ENCODE measurements at regions not wholly inside any gene's neighbourhood (a gene's known extent, or its start where the extent isn't known, plus 50 kb on each side); places are given as distances from the start of the nearest gene placed in this dataset.

DNA sequence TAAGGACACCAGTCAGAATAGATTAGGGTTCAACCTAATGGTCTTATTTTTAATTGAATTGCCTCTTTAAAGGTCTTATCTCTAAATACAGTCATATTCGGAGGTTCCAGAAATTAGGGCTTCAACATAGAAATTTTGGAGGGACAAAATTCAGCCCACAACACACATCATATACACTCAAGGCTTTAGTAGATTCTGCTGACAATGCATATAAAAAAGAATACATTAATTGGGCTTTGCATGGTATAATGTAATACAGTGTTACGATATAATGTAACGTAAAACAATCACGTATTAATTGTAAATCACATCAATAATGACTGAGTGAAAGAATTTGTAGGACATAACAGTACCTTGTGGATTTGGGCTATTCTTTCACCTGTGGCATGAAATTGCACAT is 787.8 kb downstream of the STIM2 start:
- no peaks in the 10 kb centered on the region for H3K36me3 ChIP-seq
- H3K4me3 ChIP-seq: no peak overlapping the region
- intact Hi-C loops (cut with DNase I; ENCODE audit: low total_unique reads): no loop called here
- no peaks in the 10 kb centered on the region for H3K9me3 ChIP-seq
- DNase-seq (ENCODE audit: low spot score in 2 of 2): no peak
- no peak for TF ChIP-seq POLR2AphosphoS5 (IDR thresholded peaks at IDR 0.05)
- TF ChIP-seq, protein P1, sequence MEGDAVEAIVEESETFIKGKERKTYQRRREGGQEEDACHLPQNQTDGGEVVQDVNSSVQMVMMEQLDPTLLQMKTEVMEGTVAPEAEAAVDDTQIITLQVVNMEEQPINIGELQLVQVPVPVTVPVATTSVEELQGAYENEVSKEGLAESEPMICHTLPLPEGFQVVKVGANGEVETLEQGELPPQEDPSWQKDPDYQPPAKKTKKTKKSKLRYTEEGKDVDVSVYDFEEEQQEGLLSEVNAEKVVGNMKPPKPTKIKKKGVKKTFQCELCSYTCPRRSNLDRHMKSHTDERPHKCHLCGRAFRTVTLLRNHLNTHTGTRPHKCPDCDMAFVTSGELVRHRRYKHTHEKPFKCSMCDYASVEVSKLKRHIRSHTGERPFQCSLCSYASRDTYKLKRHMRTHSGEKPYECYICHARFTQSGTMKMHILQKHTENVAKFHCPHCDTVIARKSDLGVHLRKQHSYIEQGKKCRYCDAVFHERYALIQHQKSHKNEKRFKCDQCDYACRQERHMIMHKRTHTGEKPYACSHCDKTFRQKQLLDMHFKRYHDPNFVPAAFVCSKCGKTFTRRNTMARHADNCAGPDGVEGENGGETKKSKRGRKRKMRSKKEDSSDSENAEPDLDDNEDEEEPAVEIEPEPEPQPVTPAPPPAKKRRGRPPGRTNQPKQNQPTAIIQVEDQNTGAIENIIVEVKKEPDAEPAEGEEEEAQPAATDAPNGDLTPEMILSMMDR (IDR thresholded peaks at IDR 0.05): no peak
- TF ChIP-seq POLR2A (IDR thresholded peaks at IDR 0.05): no peak
- H3K4me1 ChIP-seq: no peaks in the 10 kb centered on the region
- H3K27me3 ChIP-seq: no peaks in the 10 kb centered on the region
- no peak overlapping the region for H3K27ac ChIP-seq

DNA sequence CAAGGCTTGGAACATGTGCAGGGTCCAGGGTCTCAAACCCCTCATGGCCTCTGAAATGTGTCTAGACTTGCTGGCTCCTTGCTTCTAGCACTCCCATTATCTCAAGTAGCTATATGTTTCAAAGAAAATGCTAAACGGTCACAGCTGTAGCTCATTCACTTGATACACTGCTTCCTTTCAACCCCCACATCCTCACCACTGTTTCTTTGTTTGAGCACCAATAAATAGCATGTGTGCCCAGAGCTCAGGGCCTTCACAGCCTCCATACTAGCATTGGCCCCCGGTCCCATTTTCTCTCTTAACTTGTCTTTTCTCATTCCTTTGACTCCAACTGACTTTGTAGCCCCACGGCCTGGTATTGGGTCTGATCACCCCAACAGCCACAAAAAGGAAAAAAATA is 801.8 kb downstream of the STIM2 start:
- H3K27ac ChIP-seq: no peak overlapping the region
- H3K9me3 ChIP-seq: no peaks in the 10 kb centered on the region
- H3K4me3 ChIP-seq: no peak overlapping the region
- no peaks in the 10 kb centered on the region for H3K4me1 ChIP-seq
- no peaks in the 10 kb centered on the region for H3K36me3 ChIP-seq
- TF ChIP-seq POLR2AphosphoS5 (IDR thresholded peaks at IDR 0.05) (no peak), POLR2A (IDR thresholded peaks at IDR 0.05) (no peak)
- TF ChIP-seq, protein P1 (IDR thresholded peaks at IDR 0.05): no peak
- no peaks in the 10 kb centered on the region for H3K27me3 ChIP-seq
- no peak for DNase-seq (ENCODE audit: low spot score in 2 of 2)
- intact Hi-C loops (cut with DNase I; ENCODE audit: low total_unique reads): no loop called here

DNA sequence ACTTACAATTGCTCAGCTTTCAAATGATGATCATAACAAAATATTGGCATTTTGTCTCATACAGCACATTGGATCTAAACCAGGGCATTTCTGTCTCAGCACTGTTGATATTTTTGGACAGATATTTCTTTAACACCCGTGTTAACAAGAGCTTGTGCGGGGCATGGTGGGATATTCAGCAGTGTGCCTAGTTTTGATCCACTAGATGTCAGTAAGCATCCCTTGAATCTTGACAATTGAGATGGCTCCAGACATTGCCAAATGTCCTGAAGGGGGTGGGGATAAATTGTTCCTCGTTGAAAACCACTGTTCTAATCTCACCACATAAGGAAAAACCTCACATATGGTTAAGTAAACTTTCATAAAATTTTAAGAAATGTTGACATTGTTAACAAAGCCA is 806.3 kb downstream of the STIM2 start:
- Histone ChIP-seq H3K27ac (no peak overlapping the region), H3K36me3 (no peaks in the 10 kb centered on the region), H3K4me1 (no peaks in the 10 kb centered on the region), H3K4me3 (no peak overlapping the region), H3K27me3 (no peaks in the 10 kb centered on the region), H3K9me3 (no peaks in the 10 kb centered on the region)
- DNase-seq (ENCODE audit: low spot score in 2 of 2): no peak
- TF ChIP-seq POLR2AphosphoS5 (IDR thresholded peaks at IDR 0.05) (no peak), POLR2A (IDR thresholded peaks at IDR 0.05) (no peak)
- TF ChIP-seq, protein P1 (IDR thresholded peaks at IDR 0.05): no peak
- intact Hi-C loops (cut with DNase I; ENCODE audit: low total_unique reads): no loop called here

DNA sequence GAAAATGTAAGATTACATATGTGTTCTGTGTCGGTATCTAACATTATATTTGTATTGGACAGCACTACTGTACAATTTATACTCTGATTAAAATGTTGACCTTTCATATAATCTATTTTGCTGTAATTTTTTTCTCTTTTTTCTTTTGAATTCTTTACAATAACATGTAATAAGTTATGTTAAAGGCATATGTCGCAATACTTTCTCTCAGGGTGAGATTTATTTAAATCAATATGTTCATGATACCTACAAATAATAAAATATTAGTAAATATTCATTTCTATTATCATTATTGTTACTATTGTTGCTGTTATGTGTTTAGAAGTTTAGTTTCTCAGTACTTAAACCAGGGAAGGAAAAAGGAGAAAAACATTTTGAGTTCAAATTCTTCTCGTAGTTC is 807.4 kb downstream of the STIM2 start:
- Histone ChIP-seq H3K4me3 (no peak overlapping the region), H3K9me3 (no peaks in the 10 kb centered on the region), H3K4me1 (no peaks in the 10 kb centered on the region), H3K27ac (no peak overlapping the region), H3K27me3 (no peaks in the 10 kb centered on the region), H3K36me3 (no peaks in the 10 kb centered on the region)
- TF ChIP-seq POLR2A (IDR thresholded peaks at IDR 0.05) (no peak), POLR2AphosphoS5 (IDR thresholded peaks at IDR 0.05) (no peak)
- TF ChIP-seq, protein P1 (IDR thresholded peaks at IDR 0.05): no peak
- no peak for DNase-seq (ENCODE audit: low spot score in 2 of 2)
- intact Hi-C loops (cut with DNase I; ENCODE audit: low total_unique reads): no loop called here

DNA sequence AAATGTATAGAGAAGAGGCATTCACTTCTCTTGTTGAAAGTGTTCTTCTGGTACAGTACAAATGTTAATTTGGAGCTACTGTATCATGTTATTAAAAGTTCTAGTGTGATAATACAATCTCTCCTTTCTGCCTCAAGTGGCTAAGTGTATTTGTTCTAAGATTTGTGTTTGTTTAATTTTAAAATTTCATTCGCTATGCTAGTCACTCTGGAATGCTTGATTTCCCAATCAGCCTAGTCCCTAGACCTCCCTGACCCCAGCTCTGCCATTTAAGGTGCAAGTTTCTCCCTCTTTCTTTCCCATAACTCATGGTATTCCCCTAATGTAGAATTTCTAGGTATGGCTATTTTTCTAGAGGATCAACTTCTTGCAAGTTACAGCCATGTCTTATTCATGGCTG is 817.4 kb downstream of the STIM2 start:
- H3K36me3 ChIP-seq: no peaks in the 10 kb centered on the region
- H3K4me1 ChIP-seq: no peaks in the 10 kb centered on the region
- H3K9me3 ChIP-seq: no peaks in the 10 kb centered on the region
- intact Hi-C loops (cut with DNase I; ENCODE audit: low total_unique reads): no loop called here
- no peak for DNase-seq (ENCODE audit: low spot score in 2 of 2)
- H3K27me3 ChIP-seq: no peaks in the 10 kb centered on the region
- TF ChIP-seq, protein P1 (IDR thresholded peaks at IDR 0.05): no peak
- no peak for TF ChIP-seq POLR2AphosphoS5 (IDR thresholded peaks at IDR 0.05)
- no peak for TF ChIP-seq POLR2A (IDR thresholded peaks at IDR 0.05)
- no peak overlapping the region for H3K27ac ChIP-seq
- no peak overlapping the region for H3K4me3 ChIP-seq
